GM12878 (cell line): ENCODE measurements at regions not wholly inside any gene's neighbourhood (a gene's known extent, or its start where the extent isn't known, plus 50 kb on each side); places are given as distances from the start of the nearest gene placed in this dataset.

Experiments
- ATAC-seq: fragments of 200-7000 bp; cut with Tn5 transposase; 3 replicates; pipeline ENCODE4 v1.9.1; 2020; ENCODE audit warnings: mild to moderate bottlenecking, moderate library complexity
- BruUV-seq: library from RNA; stranded (reverse); fragments of 400-500 nt; replicated peaks from 2 replicates; lab custom pipeline; 2021; lab: Mats Ljungman, UMichigan
- CTCF ChIA-PET: fragments of 300-600 bp; sonication (Branson Sonifier 250); formaldehyde crosslinking; extraction: SDS; loops from one replicate; lab custom pipeline; 2021; ENCODE audit warnings: inconsistent platforms; lab: Yijun Ruan, JAX
- POLR2A ChIA-PET: fragments of 350-600 bp; formaldehyde crosslinking; extraction: SDS; loops from one replicate; lab custom pipeline; 2021; ENCODE audit warnings: inconsistent platforms; lab: Charles Lee
- RAD21 ChIA-PET: fragments of 300-600 bp; sonication (Branson Sonifier 250); formaldehyde crosslinking; loops from one replicate; lab custom pipeline; 2023; ENCODE audit warnings: antibody characterized with exemption; ENCODE audit not compliant: unreplicated experiment; lab: Charles Lee
- SMC1A ChIA-PET: fragments of 300-600 bp; sonication (Branson Sonifier 250); formaldehyde crosslinking; loops from one replicate; lab custom pipeline; 2023; ENCODE audit not compliant: unreplicated experiment, uncharacterized antibody; lab: Charles Lee
- DNase-seq: peaks from one replicate; pipeline ENCODE4 v3.0.0-alpha.2; 2011; ENCODE audit warnings: low read depth, low spot score
- FAIRE-seq: peaks from 3 replicates; lab custom pipeline; 2011; peaks lifted over from hg19 to GRCh38; lab: Jason Lieb, UNC
- H2AFZ ChIP-seq: 2 replicates; pipeline ENCODE4 v1.6.0; 2011; ENCODE audit warnings: low read depth, low read length, control low read depth; ENCODE audit not compliant: control insufficient read depth
- H3K27ac ChIP-seq: 2 replicates; pipeline ENCODE4 v1.5.1; 2011; ENCODE audit warnings: control low read depth; ENCODE audit not compliant: control insufficient read depth, insufficient read depth
- H3K27me3 ChIP-seq, 2 experiments: replicated peaks in 1 of 2; 2 replicates each; pipeline versions ENCODE4 v1.6.0 to v1.6.1; 2011; ENCODE audit warnings: low read length in 1 of 2; ENCODE audit not compliant: control insufficient read depth in 2 of 2, insufficient read depth in 2 of 2
- H3K36me3 ChIP-seq, 2 experiments: 2 replicates each; pipeline ENCODE4 v1.5.1; 2011; ENCODE audit warnings: low read length in 1 of 2; ENCODE audit not compliant: control insufficient read depth in 2 of 2, insufficient read depth in 2 of 2
- H3K4me1 ChIP-seq: 2 replicates; pipeline ENCODE4 v1.6.1; 2011; ENCODE audit warnings: mild to moderate bottlenecking, low read length, moderate library complexity, mixed read lengths; ENCODE audit not compliant: control insufficient read depth, insufficient read depth
- H3K4me2 ChIP-seq: 2 replicates; pipeline ENCODE4 v1.6.0; 2011; ENCODE audit warnings: control low read depth; ENCODE audit not compliant: control insufficient read depth, insufficient read depth
- H3K4me3 ChIP-seq: fragments of 200-600 bp; sonication (generic); 2 replicates; pipeline ENCODE4 v1.5.1; 2016
- H3K79me2 ChIP-seq: 2 replicates; pipeline ENCODE4 v1.6.0; 2011; ENCODE audit warnings: low read length; ENCODE audit not compliant: control insufficient read depth, insufficient read depth
- H3K9ac ChIP-seq: 2 replicates; pipeline ENCODE4 v1.8.0; 2011; ENCODE audit warnings: low read length, control low read depth, mixed read lengths; ENCODE audit not compliant: control insufficient read depth, insufficient read depth
- H3K9me3 ChIP-seq: replicated peaks from 3 replicates; pipeline ENCODE4 v1.5.1; 2011; ENCODE audit warnings: mild to moderate bottlenecking, low read length; ENCODE audit not compliant: control insufficient read depth, insufficient read depth
- H4K20me1 ChIP-seq: 2 replicates; pipeline ENCODE4 v1.6.0; 2011; ENCODE audit not compliant: control insufficient read depth, insufficient read depth
- POLR2A ChIP-seq: IDR thresholded peaks from 2 replicates; pipeline ENCODE4 v1.6.1; 2011; ENCODE audit warnings: low read depth, mild to moderate bottlenecking, low read length
- PRDM15 ChIP-seq: fragments of 450-650 bp; formaldehyde crosslinking; IDR thresholded peaks from 2 replicates; pipeline ENCODE4 v1.4.0; 2020; ENCODE audit warnings: mild to moderate bottlenecking, moderate library complexity
- ZNF207 ChIP-seq: fragments of 450-650 bp; IDR thresholded peaks from 2 replicates; pipeline ENCODE4 v1.6.1; 2014; ENCODE audit warnings: antibody characterized with exemption, mild to moderate bottlenecking, borderline replicate concordance
- WGBS: methylation state at CpG from one replicate; pipeline ENCODE4 v1.1.6; 2016; ENCODE audit warnings: low lambda C conversion rate; ENCODE audit not compliant: insufficient replicate concordance, insufficient coverage; ENCODE audit errors: missing lambda C conversion rate; 5-methylcytosine and 5-hydroxymethylcytosine counted together
- in situ Hi-C: fragments of 300-500 bp; cut with MboI; formaldehyde crosslinking; loops from 9 replicates; pipeline ENCODE4 v1.14.3; 2018; ENCODE audit warnings: mixed read lengths
- intact Hi-C: fragments of 100-400 bp; cut with micrococcal nuclease; formaldehyde crosslinking; loops from one replicate; pipeline ENCODE4 v1.14.2; 2022; ENCODE audit not compliant: unreplicated experiment
- TF ChIP-seq, protein P1 (sequence below): fragments of 450-650 bp; IDR thresholded peaks from 2 replicates; pipeline ENCODE4 v1.6.1; 2017; ENCODE audit warnings: mild to moderate bottlenecking, moderate library complexity
- TF ChIP-seq, protein P2 (sequence below): fragments of 450-650 bp; IDR thresholded peaks from 2 replicates; pipeline ENCODE4 v1.6.1; 2016; ENCODE audit warnings: mild to moderate bottlenecking, moderate library complexity, borderline replicate concordance
- TF ChIP-seq, protein P3 (sequence below): fragments of 450-650 bp; IDR thresholded peaks from 2 replicates; pipeline ENCODE4 v1.6.1; 2016; ENCODE audit warnings: mild to moderate bottlenecking

- TF ChIP-seq, protein P1, sequence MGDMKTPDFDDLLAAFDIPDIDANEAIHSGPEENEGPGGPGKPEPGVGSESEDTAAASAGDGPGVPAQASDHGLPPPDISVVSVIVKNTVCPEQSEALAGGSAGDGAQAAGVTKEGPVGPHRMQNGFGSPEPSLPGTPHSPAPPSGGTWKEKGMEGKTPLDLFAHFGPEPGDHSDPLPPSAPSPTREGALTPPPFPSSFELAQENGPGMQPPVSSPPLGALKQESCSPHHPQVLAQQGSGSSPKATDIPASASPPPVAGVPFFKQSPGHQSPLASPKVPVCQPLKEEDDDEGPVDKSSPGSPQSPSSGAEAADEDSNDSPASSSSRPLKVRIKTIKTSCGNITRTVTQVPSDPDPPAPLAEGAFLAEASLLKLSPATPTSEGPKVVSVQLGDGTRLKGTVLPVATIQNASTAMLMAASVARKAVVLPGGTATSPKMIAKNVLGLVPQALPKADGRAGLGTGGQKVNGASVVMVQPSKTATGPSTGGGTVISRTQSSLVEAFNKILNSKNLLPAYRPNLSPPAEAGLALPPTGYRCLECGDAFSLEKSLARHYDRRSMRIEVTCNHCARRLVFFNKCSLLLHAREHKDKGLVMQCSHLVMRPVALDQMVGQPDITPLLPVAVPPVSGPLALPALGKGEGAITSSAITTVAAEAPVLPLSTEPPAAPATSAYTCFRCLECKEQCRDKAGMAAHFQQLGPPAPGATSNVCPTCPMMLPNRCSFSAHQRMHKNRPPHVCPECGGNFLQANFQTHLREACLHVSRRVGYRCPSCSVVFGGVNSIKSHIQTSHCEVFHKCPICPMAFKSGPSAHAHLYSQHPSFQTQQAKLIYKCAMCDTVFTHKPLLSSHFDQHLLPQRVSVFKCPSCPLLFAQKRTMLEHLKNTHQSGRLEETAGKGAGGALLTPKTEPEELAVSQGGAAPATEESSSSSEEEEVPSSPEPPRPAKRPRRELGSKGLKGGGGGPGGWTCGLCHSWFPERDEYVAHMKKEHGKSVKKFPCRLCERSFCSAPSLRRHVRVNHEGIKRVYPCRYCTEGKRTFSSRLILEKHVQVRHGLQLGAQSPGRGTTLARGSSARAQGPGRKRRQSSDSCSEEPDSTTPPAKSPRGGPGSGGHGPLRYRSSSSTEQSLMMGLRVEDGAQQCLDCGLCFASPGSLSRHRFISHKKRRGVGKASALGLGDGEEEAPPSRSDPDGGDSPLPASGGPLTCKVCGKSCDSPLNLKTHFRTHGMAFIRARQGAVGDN, result no peak
Measured at GRCh38 chr15:81916451-81916850, 129.4 kb downstream of the MEX3B start (continued).

DNA sequence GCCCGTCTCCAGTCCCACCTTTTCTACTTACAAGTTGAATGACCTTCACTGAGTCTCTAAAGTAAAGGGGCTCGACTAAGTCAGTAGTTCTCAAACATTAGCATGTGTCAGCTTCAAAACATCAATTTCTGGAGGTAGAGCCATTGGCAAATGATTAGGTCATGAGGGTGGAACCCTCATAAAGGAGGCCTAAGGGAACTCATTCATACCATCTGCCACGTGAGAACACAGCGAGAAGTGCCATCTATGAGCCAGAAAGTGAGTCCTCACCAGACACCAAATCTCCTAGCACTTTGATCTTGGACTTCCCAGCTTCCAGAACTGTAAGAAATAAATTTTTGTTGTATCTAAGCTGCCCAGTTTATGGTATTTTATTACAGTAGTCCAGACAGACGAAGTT is 129.8 kb downstream of the MEX3B start:
- Histone ChIP-seq H3K79me2 (no peaks in the 10 kb centered on the region), H3K27me3 (no peaks in the 10 kb centered on the region; a peak in 1 of 4 replicates), H3K9me3 (peaks cover 3% of the 10 kb centered on the region; the same call in 1 of the 3 replicates), H3K36me3 (no peaks in the 10 kb centered on the region), H3K4me1 (no peaks in the 10 kb centered on the region), H3K4me2 (no peak overlapping the region), H4K20me1 (no peaks in the 10 kb centered on the region), H3K9ac (no peak overlapping the region), H3K27ac (no peak overlapping the region), H2AFZ (no peak overlapping the region), H3K4me3 (no peak overlapping the region)
- DNase-seq (no peak), FAIRE-seq (no peak), ATAC-seq (no peak)
- in situ Hi-C loops, result no loop called here
- BruUV-seq, result no TSS peak
- ChIA-PET CTCF (no interaction called here), RAD21 (no interaction called here), POLR2A (no interaction called here), SMC1A (no interaction called here)
- intact Hi-C loops, result no loop called here
- WGBS, result 25% methylated on average over 5 of the region's 5 CpGs
- TF ChIP-seq POLR2A (no peak), PRDM15 (CRISPR knock-in tag) (no peak), ZNF207 (no peak)
- TF ChIP-seq, protein P2, sequence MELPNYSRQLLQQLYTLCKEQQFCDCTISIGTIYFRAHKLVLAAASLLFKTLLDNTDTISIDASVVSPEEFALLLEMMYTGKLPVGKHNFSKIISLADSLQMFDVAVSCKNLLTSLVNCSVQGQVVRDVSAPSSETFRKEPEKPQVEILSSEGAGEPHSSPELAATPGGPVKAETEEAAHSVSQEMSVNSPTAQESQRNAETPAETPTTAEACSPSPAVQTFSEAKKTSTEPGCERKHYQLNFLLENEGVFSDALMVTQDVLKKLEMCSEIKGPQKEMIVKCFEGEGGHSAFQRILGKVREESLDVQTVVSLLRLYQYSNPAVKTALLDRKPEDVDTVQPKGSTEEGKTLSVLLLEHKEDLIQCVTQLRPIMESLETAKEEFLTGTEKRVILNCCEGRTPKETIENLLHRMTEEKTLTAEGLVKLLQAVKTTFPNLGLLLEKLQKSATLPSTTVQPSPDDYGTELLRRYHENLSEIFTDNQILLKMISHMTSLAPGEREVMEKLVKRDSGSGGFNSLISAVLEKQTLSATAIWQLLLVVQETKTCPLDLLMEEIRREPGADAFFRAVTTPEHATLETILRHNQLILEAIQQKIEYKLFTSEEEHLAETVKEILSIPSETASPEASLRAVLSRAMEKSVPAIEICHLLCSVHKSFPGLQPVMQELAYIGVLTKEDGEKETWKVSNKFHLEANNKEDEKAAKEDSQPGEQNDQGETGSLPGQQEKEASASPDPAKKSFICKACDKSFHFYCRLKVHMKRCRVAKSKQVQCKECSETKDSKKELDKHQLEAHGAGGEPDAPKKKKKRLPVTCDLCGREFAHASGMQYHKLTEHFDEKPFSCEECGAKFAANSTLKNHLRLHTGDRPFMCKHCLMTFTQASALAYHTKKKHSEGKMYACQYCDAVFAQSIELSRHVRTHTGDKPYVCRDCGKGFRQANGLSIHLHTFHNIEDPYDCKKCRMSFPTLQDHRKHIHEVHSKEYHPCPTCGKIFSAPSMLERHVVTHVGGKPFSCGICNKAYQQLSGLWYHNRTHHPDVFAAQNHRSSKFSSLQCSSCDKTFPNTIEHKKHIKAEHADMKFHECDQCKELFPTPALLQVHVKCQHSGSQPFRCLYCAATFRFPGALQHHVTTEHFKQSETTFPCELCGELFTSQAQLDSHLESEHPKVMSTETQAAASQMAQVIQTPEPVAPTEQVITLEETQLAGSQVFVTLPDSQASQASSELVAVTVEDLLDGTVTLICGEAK, result no peak
- TF ChIP-seq, protein P3, sequence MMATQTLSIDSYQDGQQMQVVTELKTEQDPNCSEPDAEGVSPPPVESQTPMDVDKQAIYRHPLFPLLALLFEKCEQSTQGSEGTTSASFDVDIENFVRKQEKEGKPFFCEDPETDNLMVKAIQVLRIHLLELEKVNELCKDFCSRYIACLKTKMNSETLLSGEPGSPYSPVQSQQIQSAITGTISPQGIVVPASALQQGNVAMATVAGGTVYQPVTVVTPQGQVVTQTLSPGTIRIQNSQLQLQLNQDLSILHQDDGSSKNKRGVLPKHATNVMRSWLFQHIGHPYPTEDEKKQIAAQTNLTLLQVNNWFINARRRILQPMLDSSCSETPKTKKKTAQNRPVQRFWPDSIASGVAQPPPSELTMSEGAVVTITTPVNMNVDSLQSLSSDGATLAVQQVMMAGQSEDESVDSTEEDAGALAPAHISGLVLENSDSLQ, result no peak
